ENCODE measurements at regions not wholly inside any gene's neighbourhood (a gene's known extent, or its start where the extent isn't known, plus 50 kb on each side); places are given as distances from the start of the nearest gene placed in this dataset.
"Not testable (repeated sequence)": the region's sequence is repeated elsewhere in the genome, so short reads cannot be mapped to it uniquely, and the experiment has no call there.

DNA sequence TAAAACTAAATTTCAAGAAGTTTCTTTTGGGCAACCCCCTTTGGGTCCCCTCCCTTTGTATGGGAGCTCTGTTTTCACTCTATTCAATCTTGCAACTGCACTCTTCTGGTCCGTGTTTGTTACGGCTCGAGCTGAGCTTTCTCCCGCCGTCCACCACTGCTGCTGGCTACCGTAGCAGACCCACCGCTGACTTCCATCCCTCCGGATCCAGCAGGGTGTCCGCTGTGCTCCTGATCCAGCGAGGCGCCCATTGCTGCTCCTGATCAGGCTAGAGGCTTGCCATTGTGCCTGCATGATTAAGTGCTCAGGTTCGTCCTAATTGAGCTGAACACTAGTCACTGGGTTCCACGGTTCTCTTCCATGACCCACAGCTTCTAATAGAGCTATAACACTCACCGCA is 64.9 kb upstream of the ARSJ start:
- TF ChIP-seq, protein P1, sequence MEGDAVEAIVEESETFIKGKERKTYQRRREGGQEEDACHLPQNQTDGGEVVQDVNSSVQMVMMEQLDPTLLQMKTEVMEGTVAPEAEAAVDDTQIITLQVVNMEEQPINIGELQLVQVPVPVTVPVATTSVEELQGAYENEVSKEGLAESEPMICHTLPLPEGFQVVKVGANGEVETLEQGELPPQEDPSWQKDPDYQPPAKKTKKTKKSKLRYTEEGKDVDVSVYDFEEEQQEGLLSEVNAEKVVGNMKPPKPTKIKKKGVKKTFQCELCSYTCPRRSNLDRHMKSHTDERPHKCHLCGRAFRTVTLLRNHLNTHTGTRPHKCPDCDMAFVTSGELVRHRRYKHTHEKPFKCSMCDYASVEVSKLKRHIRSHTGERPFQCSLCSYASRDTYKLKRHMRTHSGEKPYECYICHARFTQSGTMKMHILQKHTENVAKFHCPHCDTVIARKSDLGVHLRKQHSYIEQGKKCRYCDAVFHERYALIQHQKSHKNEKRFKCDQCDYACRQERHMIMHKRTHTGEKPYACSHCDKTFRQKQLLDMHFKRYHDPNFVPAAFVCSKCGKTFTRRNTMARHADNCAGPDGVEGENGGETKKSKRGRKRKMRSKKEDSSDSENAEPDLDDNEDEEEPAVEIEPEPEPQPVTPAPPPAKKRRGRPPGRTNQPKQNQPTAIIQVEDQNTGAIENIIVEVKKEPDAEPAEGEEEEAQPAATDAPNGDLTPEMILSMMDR (IDR thresholded peaks at IDR 0.05 in 4 of 5, conservative IDR thresholded peaks at IDR 0.05 in 1 of 5): not testable (repeated sequence)
- TF ChIP-seq POLR2A (IDR thresholded peaks at IDR 0.05): not testable (repeated sequence)

All from gastrocnemius medialis (tissue), 4 donors.